OCI-LY3 (cell line): ENCODE measurements at regions not wholly inside any gene's neighbourhood (a gene's known extent, or its start where the extent isn't known, plus 50 kb on each side); places are given as distances from the start of the nearest gene placed in this dataset.

ENCODE experiments used
- H2AFZ ChIP-seq: fragments of 200-600, 300-600 bp; shearing (Covaris generic); 2 replicates; pipeline ENCODE4 v1.6.0; 2014; ENCODE audit warnings: antibody characterized with exemption, low read depth, low read length
- H3K27ac ChIP-seq: fragments of 200-600, 300-600 bp; sonication (generic); 2 replicates; pipeline ENCODE4 v1.5.1; 2014; ENCODE audit warnings: mild to moderate bottlenecking, low read length, moderate library complexity, mixed read lengths
- H3K27me3 ChIP-seq: fragments of 200-600, 300-600 bp; sonication (generic); 2 replicates; pipeline ENCODE4 v1.6.1; 2014; ENCODE audit warnings: low read depth, low read length, mixed read lengths
- H3K36me3 ChIP-seq: fragments of 200-600, 300-600 bp; sonication (generic); replicated peaks from 2 replicates; pipeline ENCODE3; 2014; ENCODE audit warnings: low read depth, low read length, mixed read lengths
- H3K4me1 ChIP-seq: fragments of 300-600, 200-600 bp; sonication (generic); 2 replicates; pipeline ENCODE4 v1.6.1; 2014; ENCODE audit warnings: low read length, mixed read lengths
- H3K4me2 ChIP-seq: fragments of 200-600, 300-600 bp; sonication (generic); 2 replicates; pipeline ENCODE4 v1.6.1; 2014; ENCODE audit warnings: low read length, mixed read lengths
- H3K4me3 ChIP-seq: fragments of 300-600, 200-600 bp; sonication (generic); 2 replicates; pipeline ENCODE4 v1.5.1; 2014; ENCODE audit warnings: antibody characterized with exemption, mild to moderate bottlenecking, low read length, moderate library complexity
- H3K79me2 ChIP-seq: fragments of 300-600, 200-600 bp; shearing (Covaris generic); 2 replicates; pipeline ENCODE4 v1.6.1; 2014; ENCODE audit warnings: mild to moderate bottlenecking, low read length, mixed read lengths
- H3K9ac ChIP-seq: fragments of 300-600, 200-600 bp; shearing (Covaris generic); 2 replicates; pipeline ENCODE4 v1.6.0; 2014; ENCODE audit warnings: mild to moderate bottlenecking, low read length, moderate library complexity
- H3K9me3 ChIP-seq: fragments of 200-600, 300-600 bp; shearing (Covaris generic); 2 replicates; pipeline ENCODE4 v1.6.1; 2014; ENCODE audit warnings: low read length, mixed read lengths; ENCODE audit not compliant: insufficient read depth
- H4K20me1 ChIP-seq: fragments of 200-600, 300-600 bp; sonication (generic); 2 replicates; pipeline ENCODE4 v1.6.1; 2016; ENCODE audit warnings: low read length, mixed read lengths; ENCODE audit not compliant: insufficient read depth
- EZH2phosphoT487 ChIP-seq: fragments of 200-600 bp; shearing (Covaris generic); IDR thresholded peaks from 2 replicates; pipeline ENCODE4 v1.6.1; 2018; ENCODE audit warnings: antibody characterized with exemption, mixed run types, low read depth
- TF ChIP-seq, protein P1 (sequence below): fragments of 200-600, 300-600 bp; sonication (generic); IDR thresholded peaks from 2 replicates; pipeline ENCODE4 v1.5.1; 2014; ENCODE audit warnings: antibody characterized with exemption, low read length, low read depth

DNA sequence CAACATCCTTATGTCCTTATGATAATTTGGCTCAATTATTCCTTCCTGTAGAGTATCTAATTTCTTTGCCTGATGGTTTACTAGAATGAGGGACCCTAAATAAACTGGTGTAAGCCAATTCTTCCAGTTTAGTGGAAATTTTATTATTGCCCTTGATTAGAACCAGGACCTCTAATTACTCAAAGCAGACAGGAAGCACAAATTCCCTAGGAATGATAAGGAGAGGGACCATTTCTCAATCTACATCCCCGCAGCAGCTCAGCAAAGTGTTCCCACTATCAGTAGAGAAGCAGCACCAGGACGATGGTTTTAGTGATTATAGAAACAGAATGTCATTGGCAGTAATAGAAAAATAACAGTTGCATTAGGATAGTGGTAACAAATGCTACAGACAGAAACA, 97.1 kb downstream of the PLPPR4 start:
- no peaks in the 10 kb centered on the region for H3K27me3 ChIP-seq
- no peak overlapping the region for H3K4me2 ChIP-seq
- H3K4me3 ChIP-seq = no peak overlapping the region
- TF ChIP-seq, protein P1, sequence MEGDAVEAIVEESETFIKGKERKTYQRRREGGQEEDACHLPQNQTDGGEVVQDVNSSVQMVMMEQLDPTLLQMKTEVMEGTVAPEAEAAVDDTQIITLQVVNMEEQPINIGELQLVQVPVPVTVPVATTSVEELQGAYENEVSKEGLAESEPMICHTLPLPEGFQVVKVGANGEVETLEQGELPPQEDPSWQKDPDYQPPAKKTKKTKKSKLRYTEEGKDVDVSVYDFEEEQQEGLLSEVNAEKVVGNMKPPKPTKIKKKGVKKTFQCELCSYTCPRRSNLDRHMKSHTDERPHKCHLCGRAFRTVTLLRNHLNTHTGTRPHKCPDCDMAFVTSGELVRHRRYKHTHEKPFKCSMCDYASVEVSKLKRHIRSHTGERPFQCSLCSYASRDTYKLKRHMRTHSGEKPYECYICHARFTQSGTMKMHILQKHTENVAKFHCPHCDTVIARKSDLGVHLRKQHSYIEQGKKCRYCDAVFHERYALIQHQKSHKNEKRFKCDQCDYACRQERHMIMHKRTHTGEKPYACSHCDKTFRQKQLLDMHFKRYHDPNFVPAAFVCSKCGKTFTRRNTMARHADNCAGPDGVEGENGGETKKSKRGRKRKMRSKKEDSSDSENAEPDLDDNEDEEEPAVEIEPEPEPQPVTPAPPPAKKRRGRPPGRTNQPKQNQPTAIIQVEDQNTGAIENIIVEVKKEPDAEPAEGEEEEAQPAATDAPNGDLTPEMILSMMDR = no peak
- no peak for TF ChIP-seq EZH2phosphoT487
- no peaks in the 10 kb centered on the region for H4K20me1 ChIP-seq
- no peaks in the 10 kb centered on the region for H3K79me2 ChIP-seq
- H3K4me1 ChIP-seq = no peaks in the 10 kb centered on the region
- H3K9ac ChIP-seq = no peak overlapping the region
- no peak overlapping the region for H3K27ac ChIP-seq
- H2AFZ ChIP-seq = no peak overlapping the region
- H3K9me3 ChIP-seq = no peaks in the 10 kb centered on the region
- no peaks in the 10 kb centered on the region for H3K36me3 ChIP-seq

DNA sequence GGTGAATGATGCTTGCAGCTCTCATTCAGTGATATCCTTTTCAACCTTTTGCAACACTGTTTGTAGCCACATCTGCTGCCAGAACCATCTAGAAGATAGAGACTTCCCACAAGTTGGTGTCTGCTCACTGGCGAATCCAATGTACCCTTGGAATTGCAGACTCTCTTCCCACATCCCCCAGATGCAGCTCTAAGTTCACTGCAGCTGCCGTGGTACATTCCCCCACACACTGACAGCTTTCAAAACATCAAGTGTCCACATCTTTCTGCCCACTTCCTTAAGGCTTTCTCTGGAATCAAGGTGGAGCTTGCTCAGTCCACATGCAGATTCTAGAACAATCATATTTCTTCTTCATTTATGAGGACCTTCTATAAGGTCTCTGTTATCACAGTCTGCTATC, 99.2 kb downstream of the PLPPR4 start:
- TF ChIP-seq EZH2phosphoT487 = no peak
- TF ChIP-seq, protein P1 = no peak
- Histone ChIP-seq H3K36me3 (no peaks in the 10 kb centered on the region), H3K4me1 (no peaks in the 10 kb centered on the region), H3K27me3 (no peaks in the 10 kb centered on the region), H3K79me2 (no peaks in the 10 kb centered on the region), H3K9me3 (no peaks in the 10 kb centered on the region), H3K27ac (no peak overlapping the region), H3K9ac (no peak overlapping the region), H3K4me2 (no peak overlapping the region), H2AFZ (no peak overlapping the region), H3K4me3 (no peak overlapping the region), H4K20me1 (no peaks in the 10 kb centered on the region)

DNA sequence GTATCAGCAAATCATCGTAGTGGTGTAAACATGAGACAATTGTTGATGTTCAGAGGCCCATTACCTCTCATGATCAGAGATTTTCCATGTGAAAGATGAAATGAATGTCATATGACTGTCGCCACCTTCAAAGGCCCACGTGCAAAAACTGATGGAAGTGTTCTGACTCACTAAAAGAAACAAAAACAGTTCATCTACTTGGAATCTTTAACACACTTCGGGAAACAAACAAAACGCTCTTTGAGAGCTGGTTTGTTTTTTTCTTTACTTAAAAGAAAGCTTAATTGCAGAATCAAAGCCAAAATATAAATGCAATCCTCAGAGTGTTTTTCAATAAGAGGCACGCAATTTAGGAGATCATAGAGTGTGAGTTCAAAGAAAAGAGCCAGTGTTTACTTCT, 100.8 kb downstream of the PLPPR4 start:
- no peak for TF ChIP-seq EZH2phosphoT487
- TF ChIP-seq, protein P1 = no peak
- Histone ChIP-seq H3K9me3 (no peaks in the 10 kb centered on the region), H3K4me1 (no peaks in the 10 kb centered on the region), H3K27ac (no peak overlapping the region), H3K79me2 (no peaks in the 10 kb centered on the region), H2AFZ (no peak overlapping the region), H3K4me3 (no peak overlapping the region), H3K36me3 (no peaks in the 10 kb centered on the region), H4K20me1 (no peaks in the 10 kb centered on the region), H3K27me3 (no peaks in the 10 kb centered on the region), H3K9ac (no peak overlapping the region), H3K4me2 (no peak overlapping the region)

DNA sequence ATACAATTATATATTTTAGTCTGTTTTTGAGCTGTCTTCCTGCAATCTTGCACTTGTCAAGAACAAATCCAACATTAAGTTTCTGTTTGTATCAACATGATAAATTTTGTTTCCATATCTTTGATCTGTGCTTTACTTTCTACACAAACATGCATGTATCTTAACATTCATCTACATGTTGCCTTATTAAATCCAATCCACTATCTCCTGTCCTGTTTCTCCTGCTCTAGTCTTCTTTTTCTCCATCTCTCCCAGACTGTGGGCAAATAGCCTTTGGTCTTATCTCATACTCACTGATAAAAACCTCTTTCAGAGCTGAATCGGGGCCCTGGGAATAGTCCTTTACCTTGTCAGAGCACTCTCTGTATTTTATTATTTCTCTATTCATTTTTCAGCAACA, 101.3 kb downstream of the PLPPR4 start:
- Histone ChIP-seq H3K9ac (no peak overlapping the region), H3K9me3 (no peaks in the 10 kb centered on the region), H3K27me3 (no peaks in the 10 kb centered on the region), H4K20me1 (no peaks in the 10 kb centered on the region), H3K4me2 (no peak overlapping the region), H2AFZ (no peak overlapping the region), H3K27ac (no peak overlapping the region), H3K4me1 (no peaks in the 10 kb centered on the region), H3K79me2 (no peaks in the 10 kb centered on the region), H3K4me3 (no peak overlapping the region), H3K36me3 (no peaks in the 10 kb centered on the region)
- no peak for TF ChIP-seq EZH2phosphoT487

GRCh38 chr1:99369154-99369553, 104.9 kb downstream of the PLPPR4 start:
- no peak overlapping the region for H3K27ac ChIP-seq
- H2AFZ ChIP-seq = no peak overlapping the region
- H3K27me3 ChIP-seq = no peaks in the 10 kb centered on the region

More at GRCh38 chr1:99369154-99369553, 104.9 kb downstream of the PLPPR4 start:
- no peak overlapping the region for H3K4me3 ChIP-seq
- H4K20me1 ChIP-seq = no peaks in the 10 kb centered on the region
- H3K36me3 ChIP-seq = no peaks in the 10 kb centered on the region
- H3K4me1 ChIP-seq = no peaks in the 10 kb centered on the region
- no peak overlapping the region for H3K9ac ChIP-seq
- no peaks in the 10 kb centered on the region for H3K9me3 ChIP-seq
- no peaks in the 10 kb centered on the region for H3K79me2 ChIP-seq
- TF ChIP-seq, protein P1 = no peak
- no peak for TF ChIP-seq EZH2phosphoT487
- H3K4me2 ChIP-seq = no peak overlapping the region
